K562 (cell line): ENCODE measurements at regions not wholly inside any gene's neighbourhood (a gene's known extent, or its start where the extent isn't known, plus 50 kb on each side); places are given as distances from the start of the nearest gene placed in this dataset.

Experiments
- DDX20 ChIP-seq: fragments of 450-650 bp; IDR thresholded peaks from 2 replicates; pipeline ENCODE4 v1.6.1; 2016; ENCODE audit warnings: missing genetic modification characterization, low read depth, mild to moderate bottlenecking, missing compliant biosample characterization, moderate library complexity
- EP300 ChIP-seq: IDR thresholded peaks from 2 replicates; pipeline ENCODE4 v1.6.1; 2012; ENCODE audit warnings: low read length, improper control_type of control experiment
- ETV1 ChIP-seq: fragments of 450-650 bp; conservative IDR thresholded peaks from 2 replicates; pipeline ENCODE4 v1.6.1; 2016; ENCODE audit warnings: missing genetic modification characterization, control low read depth, low read depth, missing compliant biosample characterization
- EZH2 ChIP-seq: IDR thresholded peaks from 2 replicates; pipeline ENCODE4 v1.6.1; 2012; ENCODE audit warnings: low read depth, mild to moderate bottlenecking, inconsistent platforms, low read length, borderline replicate concordance
- HMG20A ChIP-seq: fragments of 450-650 bp; formaldehyde crosslinking; conservative IDR thresholded peaks from 2 replicates; pipeline ENCODE4 v1.4.0; 2020; ENCODE audit warnings: mild to moderate bottlenecking, mixed read lengths
- KLF16 ChIP-seq: IDR thresholded peaks from 2 replicates; pipeline ENCODE4 v1.6.1; 2016; ENCODE audit warnings: antibody characterized with exemption
- MIER1 ChIP-seq: fragments of 450-650 bp; IDR thresholded peaks from 2 replicates; pipeline ENCODE4 v1.6.1; 2016; ENCODE audit warnings: antibody characterized with exemption, mild to moderate bottlenecking, low read depth
- POLR2AphosphoS5 ChIP-seq: IDR thresholded peaks from 2 replicates; pipeline ENCODE4 v1.6.1; 2011; ENCODE audit warnings: mild to moderate bottlenecking, low read depth, low read length, moderate library complexity; ENCODE audit not compliant: control insufficient read depth, insufficient read depth
- XRCC5 ChIP-seq: fragments of 200-400 bp; formaldehyde crosslinking; IDR thresholded peaks from 2 replicates; pipeline ENCODE4 v1.6.1; 2017; ENCODE audit warnings: low read depth, mild to moderate bottlenecking, low read length
- ZNF644 ChIP-seq: fragments of 200-800 bp; sonication (Bioruptor generic); IDR thresholded peaks from 2 replicates; pipeline ENCODE4 v1.6.1; 2016; ENCODE audit warnings: low read depth, missing genetic modification characterization, missing compliant biosample characterization
- TF ChIP-seq, protein P1 (sequence below): sonication (generic); formaldehyde crosslinking; IDR thresholded peaks from 2 replicates; pipeline ENCODE4 v1.8.0; 2022; ENCODE audit warnings: mild to moderate bottlenecking, low read depth, missing genetic modification reagents
- TF ChIP-seq, protein P2 (sequence below): fragments of 450-650 bp; formaldehyde crosslinking; IDR thresholded peaks from 2 replicates; pipeline ENCODE4 v1.4.0; 2020; ENCODE audit warnings: mild to moderate bottlenecking, moderate library complexity
- TF ChIP-seq, protein P3 (sequence below), 2 experiments: fragments of 450-650 bp in 1 of 2; IDR thresholded peaks; 2 replicates each; pipeline ENCODE4 v1.6.1; 2011 to 2017; ENCODE audit warnings: low read depth in 2 of 2, antibody characterized with exemption in 1 of 2, borderline replicate concordance in 1 of 2, low read length in 1 of 2, mild to moderate bottlenecking in 1 of 2, mixed read lengths in 1 of 2; ENCODE audit not compliant: control insufficient read depth in 1 of 2
- TF ChIP-seq, protein P4 (sequence below), 2 experiments: fragments of 450-650 bp in 1 of 2; sonication (generic) in 1 of 2; formaldehyde crosslinking; conservative IDR thresholded peaks; 2 replicates each; pipeline versions ENCODE4 v1.4.0 to v1.8.1; 2020 to 2022; ENCODE audit warnings: mild to moderate bottlenecking in 1 of 2, missing genetic modification reagents in 1 of 2

DNA sequence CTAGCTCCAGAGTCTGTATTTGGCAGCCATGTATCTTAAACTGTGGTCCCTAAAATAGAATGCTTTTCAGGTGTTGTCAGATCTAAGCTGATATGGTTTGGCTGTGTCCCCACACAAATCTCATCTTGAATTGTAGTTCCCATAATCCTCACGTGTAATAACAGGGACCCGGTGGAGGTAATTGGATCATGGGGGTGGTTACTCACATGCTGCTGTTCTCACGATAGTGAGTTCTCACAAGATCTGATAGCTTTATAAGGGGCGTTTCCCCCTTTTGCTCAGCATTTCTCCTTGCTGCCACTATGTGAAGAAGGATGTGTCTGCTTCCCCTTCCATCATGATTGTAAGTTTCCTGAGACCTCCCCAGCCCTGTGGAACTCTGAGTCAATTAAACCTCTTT is 199.9 kb upstream of the ISX start:
- TF ChIP-seq POLR2AphosphoS5 (no peak), ZNF644 (tag) (no peak), MIER1 (no peak), DDX20 (no peak), EZH2 (no peak), ETV1 (tag) (no peak), EP300 (no peak), KLF16 (no peak), XRCC5 (no peak), HMG20A (CRISPR knock-in tag) (no peak)
- TF ChIP-seq, protein P1, sequence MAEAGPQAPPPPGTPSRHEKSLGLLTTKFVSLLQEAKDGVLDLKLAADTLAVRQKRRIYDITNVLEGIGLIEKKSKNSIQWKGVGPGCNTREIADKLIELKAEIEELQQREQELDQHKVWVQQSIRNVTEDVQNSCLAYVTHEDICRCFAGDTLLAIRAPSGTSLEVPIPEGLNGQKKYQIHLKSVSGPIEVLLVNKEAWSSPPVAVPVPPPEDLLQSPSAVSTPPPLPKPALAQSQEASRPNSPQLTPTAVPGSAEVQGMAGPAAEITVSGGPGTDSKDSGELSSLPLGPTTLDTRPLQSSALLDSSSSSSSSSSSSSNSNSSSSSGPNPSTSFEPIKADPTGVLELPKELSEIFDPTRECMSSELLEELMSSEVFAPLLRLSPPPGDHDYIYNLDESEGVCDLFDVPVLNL (CRISPR knock-in tag) = no peak
- TF ChIP-seq, protein P2, sequence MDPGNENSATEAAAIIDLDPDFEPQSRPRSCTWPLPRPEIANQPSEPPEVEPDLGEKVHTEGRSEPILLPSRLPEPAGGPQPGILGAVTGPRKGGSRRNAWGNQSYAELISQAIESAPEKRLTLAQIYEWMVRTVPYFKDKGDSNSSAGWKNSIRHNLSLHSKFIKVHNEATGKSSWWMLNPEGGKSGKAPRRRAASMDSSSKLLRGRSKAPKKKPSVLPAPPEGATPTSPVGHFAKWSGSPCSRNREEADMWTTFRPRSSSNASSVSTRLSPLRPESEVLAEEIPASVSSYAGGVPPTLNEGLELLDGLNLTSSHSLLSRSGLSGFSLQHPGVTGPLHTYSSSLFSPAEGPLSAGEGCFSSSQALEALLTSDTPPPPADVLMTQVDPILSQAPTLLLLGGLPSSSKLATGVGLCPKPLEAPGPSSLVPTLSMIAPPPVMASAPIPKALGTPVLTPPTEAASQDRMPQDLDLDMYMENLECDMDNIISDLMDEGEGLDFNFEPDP (CRISPR knock-in tag) = no peak
- TF ChIP-seq, protein P3, sequence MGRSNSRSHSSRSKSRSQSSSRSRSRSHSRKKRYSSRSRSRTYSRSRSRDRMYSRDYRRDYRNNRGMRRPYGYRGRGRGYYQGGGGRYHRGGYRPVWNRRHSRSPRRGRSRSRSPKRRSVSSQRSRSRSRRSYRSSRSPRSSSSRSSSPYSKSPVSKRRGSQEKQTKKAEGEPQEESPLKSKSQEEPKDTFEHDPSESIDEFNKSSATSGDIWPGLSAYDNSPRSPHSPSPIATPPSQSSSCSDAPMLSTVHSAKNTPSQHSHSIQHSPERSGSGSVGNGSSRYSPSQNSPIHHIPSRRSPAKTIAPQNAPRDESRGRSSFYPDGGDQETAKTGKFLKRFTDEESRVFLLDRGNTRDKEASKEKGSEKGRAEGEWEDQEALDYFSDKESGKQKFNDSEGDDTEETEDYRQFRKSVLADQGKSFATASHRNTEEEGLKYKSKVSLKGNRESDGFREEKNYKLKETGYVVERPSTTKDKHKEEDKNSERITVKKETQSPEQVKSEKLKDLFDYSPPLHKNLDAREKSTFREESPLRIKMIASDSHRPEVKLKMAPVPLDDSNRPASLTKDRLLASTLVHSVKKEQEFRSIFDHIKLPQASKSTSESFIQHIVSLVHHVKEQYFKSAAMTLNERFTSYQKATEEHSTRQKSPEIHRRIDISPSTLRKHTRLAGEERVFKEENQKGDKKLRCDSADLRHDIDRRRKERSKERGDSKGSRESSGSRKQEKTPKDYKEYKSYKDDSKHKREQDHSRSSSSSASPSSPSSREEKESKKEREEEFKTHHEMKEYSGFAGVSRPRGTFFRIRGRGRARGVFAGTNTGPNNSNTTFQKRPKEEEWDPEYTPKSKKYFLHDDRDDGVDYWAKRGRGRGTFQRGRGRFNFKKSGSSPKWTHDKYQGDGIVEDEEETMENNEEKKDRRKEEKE (IDR thresholded peaks at IDR 0.05; ENCODE audit: borderline replicate concordance in 1 of 2, control insufficient read depth in 1 of 2, low read depth in 2 of 2, low read length in 1 of 2) = no peak
- TF ChIP-seq, protein P4, sequence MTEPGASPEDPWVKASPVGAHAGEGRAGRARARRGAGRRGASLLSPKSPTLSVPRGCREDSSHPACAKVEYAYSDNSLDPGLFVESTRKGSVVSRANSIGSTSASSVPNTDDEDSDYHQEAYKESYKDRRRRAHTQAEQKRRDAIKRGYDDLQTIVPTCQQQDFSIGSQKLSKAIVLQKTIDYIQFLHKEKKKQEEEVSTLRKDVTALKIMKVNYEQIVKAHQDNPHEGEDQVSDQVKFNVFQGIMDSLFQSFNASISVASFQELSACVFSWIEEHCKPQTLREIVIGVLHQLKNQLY (CRISPR knock-in tag; conservative IDR thresholded peaks at IDR 0.05) = no peak
